NCI-H524 treated with DMSO at 0.1 percent for 48 hours (cell line): ENCODE measurements at regions not wholly inside any gene's neighbourhood (a gene's known extent, or its start where the extent isn't known, plus 50 kb on each side); places are given as distances from the start of the nearest gene placed in this dataset.
A peak's percentile ranks its signal among the peaks of the same experiment; 100 is the strongest.
"Not testable (repeated sequence)": the region's sequence is repeated elsewhere in the genome, so short reads cannot be mapped to it uniquely, and the experiment has no call there.

Experiments used
- DNase-seq: peaks from one replicate; lab custom pipeline; 2025; lab: John Stamatoyannopoulos, UW

- DNase-seq = peak; percentile 61
Observed at GRCh38 chr12:23084236-23084995, 459.4 kb downstream of the ETNK1 start.

DNA sequence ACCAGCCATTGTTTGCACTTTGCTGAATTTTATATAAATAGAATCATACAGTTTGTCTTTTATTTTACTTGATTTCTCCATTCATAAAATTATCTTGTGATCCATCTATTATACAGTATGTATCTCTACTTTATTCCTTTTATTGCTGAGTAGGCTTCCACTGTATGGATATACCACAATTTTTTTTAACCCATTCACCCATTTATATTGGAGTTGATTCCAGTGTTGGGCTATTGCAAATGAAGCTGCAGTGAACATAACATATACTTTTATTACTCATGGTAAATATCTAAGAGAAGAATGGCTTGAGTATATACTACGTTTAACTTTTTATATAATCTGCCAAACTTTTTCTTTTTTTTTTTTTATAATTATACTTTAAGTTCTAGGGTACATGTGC is 463.6 kb downstream of the ETNK1 start:
- DNase-seq = no peak

- DNase-seq = no peak
Observed at GRCh38 chr12:23093488-23093887, 468.5 kb downstream of the ETNK1 start.

DNA sequence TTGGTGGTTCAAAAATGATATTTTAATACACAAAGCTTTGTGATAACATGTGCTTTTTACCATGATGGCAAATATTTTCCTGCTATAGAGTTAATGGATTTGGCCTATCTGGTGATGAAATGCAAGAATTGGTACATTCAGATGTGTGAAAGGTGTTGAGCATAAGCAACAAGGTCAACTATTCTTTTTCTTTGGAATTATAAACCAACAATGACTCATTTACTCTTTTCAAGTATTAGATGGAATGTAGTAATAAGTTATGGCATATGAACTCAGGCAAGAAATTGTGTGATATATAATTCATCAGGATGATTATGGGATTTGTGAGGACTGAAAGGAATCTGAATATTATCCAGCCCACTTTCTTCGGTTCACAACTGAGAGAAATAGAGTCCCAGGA is 471.4 kb downstream of the ETNK1 start:
- no peak for DNase-seq

DNA sequence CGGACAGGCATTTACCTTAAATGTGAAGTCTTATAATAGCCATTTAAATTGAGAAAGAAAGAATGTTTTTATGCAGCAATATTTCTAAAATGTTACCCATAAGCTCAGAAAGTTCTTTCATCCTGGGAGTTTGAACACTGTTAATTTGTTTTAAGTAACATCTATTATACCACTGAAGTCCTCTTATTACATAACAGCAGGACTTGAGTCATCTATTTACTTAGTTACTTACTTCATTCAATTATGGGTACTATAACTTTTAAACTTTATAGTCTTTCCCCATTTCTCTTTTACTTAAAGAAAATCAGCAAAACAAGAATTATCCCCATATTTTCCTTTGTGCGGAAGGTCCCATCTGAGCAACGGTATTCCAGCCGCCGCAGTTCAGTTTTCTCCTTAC is 473.1 kb downstream of the ETNK1 start:
- no peak for DNase-seq

DNA sequence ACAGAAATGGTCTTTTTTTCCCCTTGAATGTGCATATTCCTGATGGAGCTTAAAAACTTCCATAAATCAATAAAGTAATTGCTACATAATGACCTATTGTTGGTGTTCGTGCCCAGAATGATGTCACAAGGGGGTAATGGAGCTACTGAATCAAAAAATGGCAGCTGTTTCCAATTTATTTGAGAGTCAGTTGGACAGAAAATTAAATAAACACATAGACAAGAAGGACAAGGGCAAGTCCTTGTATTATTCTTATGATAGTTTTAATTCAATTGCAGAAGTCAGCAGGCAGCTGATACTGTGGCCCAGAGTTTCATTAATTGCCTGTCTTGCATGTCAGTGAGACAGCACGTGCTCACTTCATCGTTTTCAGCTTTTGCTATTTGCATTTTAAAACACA is 473.5 kb downstream of the ETNK1 start:
- no peak for DNase-seq

GRCh38 chr12:23099104-23099503 is 474.1 kb downstream of the ETNK1 start:
- DNase-seq = no peak

DNA sequence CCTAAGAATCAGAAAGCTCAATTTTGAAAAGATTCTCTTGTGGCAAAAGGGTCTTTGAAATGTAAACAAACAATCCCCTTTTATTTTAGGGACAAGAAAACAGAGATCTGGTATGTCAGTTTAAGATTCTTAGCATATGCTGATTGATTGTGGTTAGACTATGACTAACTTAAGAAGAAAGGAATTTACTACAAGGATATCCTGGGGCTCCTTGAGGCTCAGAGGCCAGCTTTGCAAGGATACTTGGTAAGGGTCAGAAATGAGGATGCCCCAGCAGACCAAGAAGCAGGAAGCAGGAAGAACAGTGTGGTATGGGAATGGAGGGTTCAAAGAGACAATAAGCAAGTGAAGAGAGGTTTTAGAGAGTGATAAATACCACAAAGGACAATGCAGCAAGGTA is 474.6 kb downstream of the ETNK1 start:
- no peak for DNase-seq

DNA sequence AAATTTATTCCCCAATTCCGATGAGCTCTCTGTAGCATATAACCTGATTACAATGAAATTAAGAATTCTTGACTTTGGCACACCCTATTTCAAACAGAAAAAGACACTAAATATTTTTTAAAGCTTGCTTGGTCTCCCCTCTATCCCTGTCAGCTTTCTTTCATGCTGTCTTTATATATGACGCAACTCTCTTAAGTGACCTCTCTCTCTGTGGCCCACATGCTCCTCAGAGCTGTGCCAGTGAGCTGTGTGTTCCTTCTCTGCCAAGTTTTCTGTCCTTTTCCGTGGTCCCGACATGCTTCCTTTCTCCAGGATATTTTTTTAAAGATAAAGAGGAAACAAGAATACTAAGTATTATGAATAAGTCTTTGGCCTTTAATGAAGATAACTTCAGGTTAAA is 484.0 kb downstream of the ETNK1 start:
- no peak for DNase-seq

DNA sequence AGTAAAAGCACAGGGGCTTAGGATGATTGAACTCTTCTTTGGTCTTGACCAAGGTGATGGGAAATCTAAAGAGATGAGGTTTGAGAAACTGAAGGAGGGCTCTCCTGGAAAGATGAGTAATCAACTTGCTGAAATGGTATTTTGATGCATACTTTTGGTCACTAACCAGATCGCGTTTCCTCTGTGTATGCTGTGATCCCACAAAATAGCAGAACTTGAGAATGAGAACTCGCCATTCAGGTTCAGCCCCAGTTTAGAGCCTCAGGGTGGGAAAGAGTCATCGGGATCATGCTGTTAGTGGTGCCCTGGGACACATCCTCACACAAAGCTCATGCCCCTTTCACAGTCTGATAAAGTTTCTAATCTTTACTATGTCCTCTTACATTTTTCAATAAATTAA is 488.8 kb downstream of the ETNK1 start:
- DNase-seq = no peak

- DNase-seq = no peak
Observed at GRCh38 chr12:23115984-23116383, 491.0 kb downstream of the ETNK1 start.

DNA sequence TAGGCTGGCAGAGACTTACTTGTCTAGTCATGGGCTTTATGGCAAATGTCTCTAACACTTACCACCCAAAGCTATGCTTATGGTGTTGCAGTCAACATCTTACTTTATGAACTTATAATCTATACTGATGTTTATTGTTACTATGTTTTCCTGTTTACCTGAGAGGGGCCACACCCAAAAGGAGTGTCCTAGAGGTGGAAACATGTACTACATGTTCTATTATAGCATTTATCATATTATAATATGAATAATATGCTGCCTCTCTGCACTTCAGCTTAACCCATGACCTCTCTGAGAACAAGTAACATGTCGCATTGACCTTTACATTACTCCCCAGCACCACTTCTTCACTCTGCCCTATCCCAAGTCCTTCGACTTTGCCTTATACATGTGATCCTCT is 501.8 kb downstream of the ETNK1 start:
- DNase-seq = no peak

GRCh38 chr12:23127701-23128100 is 502.7 kb downstream of the ETNK1 start:
- DNase-seq = no peak

DNA sequence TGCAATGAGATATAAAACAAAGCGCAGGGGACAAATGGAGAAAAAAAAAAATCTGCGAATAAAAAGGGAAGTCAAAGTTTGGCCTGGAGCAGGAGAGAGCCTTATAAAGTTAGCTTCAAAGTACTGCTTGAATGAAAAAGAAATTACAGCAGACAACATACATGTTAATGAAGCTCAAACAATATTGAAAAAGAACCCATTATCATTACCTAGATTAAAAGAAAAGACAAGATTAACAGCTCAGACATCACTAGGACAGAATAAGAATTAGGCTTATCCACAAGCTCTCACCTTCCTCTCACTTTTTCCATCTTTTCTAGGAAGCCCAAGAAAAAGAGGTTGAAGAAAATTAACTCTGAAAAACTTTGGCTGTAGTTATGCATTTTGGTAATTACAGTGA is 503.5 kb downstream of the ETNK1 start:
- DNase-seq = no peak

- no peak for DNase-seq
Observed at GRCh38 chr12:23132357-23132756, 507.4 kb downstream of the ETNK1 start.

DNA sequence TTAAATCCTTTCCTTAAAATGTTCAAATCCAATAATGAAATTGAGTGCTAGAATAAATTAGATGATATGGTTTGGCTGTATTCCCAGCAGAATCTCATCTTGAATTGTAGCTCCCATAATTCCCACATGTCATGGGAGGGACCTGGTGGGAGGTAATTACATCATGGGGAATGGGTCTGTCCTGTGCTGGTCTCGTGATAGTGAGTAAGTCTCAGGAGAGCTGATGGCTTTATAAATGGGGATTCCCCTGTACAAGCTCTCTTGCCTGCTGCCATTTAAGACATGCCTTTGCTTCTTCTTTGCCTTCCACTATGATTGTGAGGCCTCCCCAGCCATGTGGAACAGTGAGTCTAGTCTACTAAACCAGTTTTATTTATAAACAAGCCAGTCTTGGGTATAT is 508.5 kb downstream of the ETNK1 start:
- no peak for DNase-seq

- DNase-seq = no peak
Observed at GRCh38 chr12:23139026-23139425, 514.1 kb downstream of the ETNK1 start.

- no peak for DNase-seq
Observed at GRCh38 chr12:23140710-23141109, 515.7 kb downstream of the ETNK1 start.

GRCh38 chr12:23141335-23141734 is 516.4 kb downstream of the ETNK1 start:
- DNase-seq = no peak

DNA sequence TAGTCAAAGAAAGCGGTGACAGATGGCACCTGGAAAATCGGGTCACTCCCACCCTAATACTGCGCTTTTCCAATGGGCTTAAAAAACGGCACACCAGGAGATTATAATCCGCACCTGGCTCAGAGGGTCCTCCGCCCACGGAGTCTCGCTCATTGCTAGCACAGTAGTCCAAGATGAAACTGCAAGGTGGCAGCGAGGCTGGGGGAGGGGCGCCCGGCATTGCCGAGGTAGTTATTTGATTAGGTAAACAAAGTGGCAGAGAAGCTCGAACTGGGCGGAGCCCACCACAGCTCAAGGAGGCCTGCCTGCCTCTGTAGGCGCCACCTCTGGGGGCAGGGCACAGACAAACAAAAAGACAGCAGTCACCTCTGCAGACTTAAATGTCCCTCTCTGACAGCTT is 521.1 kb downstream of the ETNK1 start:
- DNase-seq = not testable (repeated sequence)

DNA sequence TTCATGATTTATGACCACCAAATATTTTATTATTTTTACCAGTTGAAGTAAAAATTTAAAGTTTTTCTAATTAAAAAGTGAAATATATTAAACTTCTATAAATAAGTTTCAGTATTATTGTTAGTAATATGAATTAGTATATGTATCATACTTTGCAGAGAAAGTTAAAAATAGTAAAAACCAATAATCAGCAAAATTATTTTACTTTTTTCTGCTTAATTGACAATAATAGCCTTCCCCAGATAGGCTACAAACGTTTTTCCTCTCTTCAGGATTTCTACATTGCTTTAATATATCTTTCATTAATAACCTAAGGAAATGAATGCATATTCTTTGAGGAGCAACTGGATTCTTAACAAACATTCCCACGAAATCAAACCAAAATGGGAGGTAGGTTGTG is 543.5 kb downstream of the ETNK1 start:
- no peak for DNase-seq

DNA sequence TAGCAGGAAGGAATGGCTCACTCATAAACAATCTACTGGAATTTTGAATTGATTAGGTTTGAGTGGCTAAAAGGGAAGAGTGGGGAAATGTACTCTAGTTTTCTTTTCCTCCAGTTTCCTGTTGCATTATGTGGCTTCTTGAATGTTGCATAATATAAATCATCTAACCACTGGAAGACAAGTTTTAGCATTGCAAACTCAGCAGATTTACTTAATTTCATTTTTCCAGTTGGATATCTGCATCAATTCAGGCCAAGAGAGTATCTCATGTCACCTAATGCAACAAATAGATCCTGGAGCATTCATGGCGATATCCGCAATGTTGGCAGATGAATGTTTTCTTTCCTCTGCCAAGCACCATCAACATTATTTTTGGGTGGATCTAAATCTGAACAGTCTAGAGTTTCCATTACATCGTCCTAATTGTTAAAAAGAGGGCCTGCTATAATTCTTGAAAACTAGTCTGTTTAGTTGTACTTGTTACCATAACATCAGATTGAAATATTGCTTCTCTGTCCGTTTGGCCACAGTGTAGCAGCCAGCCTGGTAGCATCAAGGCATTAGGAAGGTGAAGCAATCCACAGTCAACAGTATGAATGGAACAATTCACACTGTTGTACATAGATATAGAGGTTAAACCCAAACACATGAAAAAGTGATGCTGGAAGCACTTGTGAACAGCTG is 544.2 kb downstream of the ETNK1 start:
- no peak for DNase-seq

DNA sequence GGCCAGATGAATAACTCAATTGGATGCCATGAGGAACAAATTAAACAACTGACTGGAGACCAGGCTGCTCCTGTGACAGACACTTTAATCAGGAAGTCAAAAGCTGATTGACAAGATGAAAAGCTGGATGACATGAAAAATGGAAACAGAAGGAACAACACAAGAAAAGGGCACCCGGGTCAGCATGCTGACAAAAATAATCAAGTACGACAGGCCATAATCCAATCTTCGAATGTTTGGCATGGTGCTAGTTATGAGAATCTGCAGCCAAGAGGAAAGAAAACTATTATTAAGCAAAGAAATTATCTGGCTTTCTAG is 544.7 kb downstream of the ETNK1 start:
- DNase-seq = no peak

GRCh38 chr12:23174917-23175316 is 549.9 kb downstream of the ETNK1 start:
- no peak for DNase-seq
